ENCODE measurements at regions not wholly inside any gene's neighbourhood (a gene's known extent, or its start where the extent isn't known, plus 50 kb on each side); places are given as distances from the start of the nearest gene placed in this dataset.

GRCh38 chr17:27244011-27244410, 49.9 kb upstream of the WSB1 start:
- Histone ChIP-seq H3K36me3 (no peaks in the 10 kb centered on the region), H3K27me3 (no peaks in the 10 kb centered on the region), H3K4me3 (no peak overlapping the region), H3K9me3 (no peaks in the 10 kb centered on the region), H3K27ac (peak overlapping the region; percentile 83 to 84 (median 83)), H3K4me1 (peaks cover 0 to 51% (median 45%) of the 10 kb centered on the region in 4 donors)
- no peak for DNase-seq
- 79 to 89% methylated on average over 7 of the region's 7 CpGs for WGBS, 2 donors
- TF ChIP-seq POLR2A (IDR thresholded peaks at IDR 0.05) (no peak), CTCF (IDR thresholded peaks at IDR 0.05) (no peak), POLR2AphosphoS5 (IDR thresholded peaks at IDR 0.05) (no peak), EP300 (IDR thresholded peaks at IDR 0.05) (no peak)
- intact Hi-C loops (cut with DNase I): no loop called here

Data from sigmoid colon (tissue), 6 donors.